Sigmoid colon (tissue), 3 donors: ENCODE measurements at regions not wholly inside any gene's neighbourhood (a gene's known extent, or its start where the extent isn't known, plus 50 kb on each side); places are given as distances from the start of the nearest gene placed in this dataset.

Experiments
- CTCF ChIP-seq, 4 experiments: fragments of 450-650 bp in 3 of 4; fragments of 200-600 bp in 1 of 4; IDR thresholded peaks; one replicate each; pipeline ENCODE4 v1.5.1; 2016 to 2019; ENCODE audit warnings: antibody characterized with exemption in 4 of 4, mild to moderate bottlenecking in 3 of 4, moderate library complexity in 2 of 4
- POLR2A ChIP-seq, 2 donors: fragments of 450-650 bp; IDR thresholded peaks; one replicate each; pipeline ENCODE4 v1.6.1; 2016; ENCODE audit warnings: antibody characterized with exemption in 2 of 2, mild to moderate bottlenecking in 2 of 2, moderate library complexity in 2 of 2

DNA sequence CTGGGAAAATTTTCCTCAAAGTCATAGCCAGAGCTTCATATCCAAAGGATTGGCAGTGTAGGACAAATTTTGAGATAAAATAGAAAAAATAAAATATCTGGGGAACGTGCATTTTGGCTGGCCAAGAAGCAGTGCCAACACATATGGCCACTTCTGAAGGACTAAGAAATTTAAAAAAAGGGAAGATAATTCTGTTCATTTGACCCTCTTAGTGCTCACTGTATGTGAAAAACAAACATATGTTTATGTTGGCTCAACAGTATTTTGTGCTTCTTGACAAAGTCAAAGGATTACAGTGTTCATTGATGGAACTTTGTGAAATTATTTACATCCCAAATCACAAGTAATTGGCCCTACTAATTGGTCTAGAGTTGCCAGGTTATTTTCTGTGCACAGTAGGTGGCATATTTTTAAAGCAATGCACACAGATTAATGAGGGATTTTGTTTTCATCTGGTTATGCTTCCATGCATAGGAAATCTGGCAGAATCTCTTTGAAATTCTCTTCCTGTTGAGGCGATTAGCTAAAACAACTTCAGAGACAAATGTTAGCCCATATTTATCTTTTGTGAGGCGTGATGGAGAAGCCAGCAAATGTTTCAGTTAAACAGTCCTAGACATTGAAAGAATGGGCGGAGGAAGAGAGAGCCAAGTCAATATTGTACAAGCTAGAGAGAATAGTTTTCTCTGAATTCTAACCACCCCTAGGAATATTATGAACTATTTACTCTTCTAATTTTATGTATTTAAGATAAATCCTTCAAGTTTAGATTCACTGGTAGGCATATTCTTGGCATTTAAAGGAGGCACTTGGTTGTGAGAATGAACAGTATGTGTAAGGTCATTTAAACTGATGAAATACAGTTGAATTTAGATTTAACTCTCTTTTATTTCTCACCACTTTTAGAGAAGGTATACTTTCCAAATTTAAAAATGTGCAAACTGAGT, 237.7 kb upstream of the MBL2 start:
- TF ChIP-seq POLR2A (IDR thresholded peaks at IDR 0.05) (no peak), CTCF (IDR thresholded peaks at IDR 0.05) (no peak)
